ENCODE measurements at regions not wholly inside any gene's neighbourhood (a gene's known extent, or its start where the extent isn't known, plus 50 kb on each side); places are given as distances from the start of the nearest gene placed in this dataset.

DNA sequence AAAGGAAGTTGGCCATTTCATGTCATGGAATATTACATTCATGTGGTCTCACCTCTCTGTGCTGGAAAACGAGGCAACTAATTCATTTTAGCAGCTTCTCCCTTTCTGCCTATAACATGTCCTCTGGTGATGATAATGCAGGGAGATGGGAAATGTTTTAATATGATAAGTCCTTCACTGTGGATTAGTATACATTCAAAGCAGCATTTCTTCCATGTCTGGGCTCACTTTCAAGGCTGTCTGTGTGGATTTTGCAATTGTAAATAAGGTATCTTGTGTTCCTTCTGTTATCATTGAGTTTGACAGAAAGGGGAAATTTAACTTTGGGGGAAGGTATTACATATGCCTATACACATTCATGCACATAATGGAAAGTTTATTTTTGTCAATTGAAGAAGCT, 374.7 kb upstream of the DAB1 start:
- ChIA-PET POLR2A (no interaction called here), CTCF (no interaction called here)
- Mint-ChIP-seq H3K36me3 (ENCODE audit: low read depth) (no peaks in the 10 kb centered on the region), H3K4me3 (no peak overlapping the region), H3K9me3 (peaks cover 2% of the 10 kb centered on the region), H3K27me3 (no peaks in the 10 kb centered on the region), H3K27ac (no peak overlapping the region), H3K4me1 (no peaks in the 10 kb centered on the region)
- TF ChIP-seq, protein P1, sequence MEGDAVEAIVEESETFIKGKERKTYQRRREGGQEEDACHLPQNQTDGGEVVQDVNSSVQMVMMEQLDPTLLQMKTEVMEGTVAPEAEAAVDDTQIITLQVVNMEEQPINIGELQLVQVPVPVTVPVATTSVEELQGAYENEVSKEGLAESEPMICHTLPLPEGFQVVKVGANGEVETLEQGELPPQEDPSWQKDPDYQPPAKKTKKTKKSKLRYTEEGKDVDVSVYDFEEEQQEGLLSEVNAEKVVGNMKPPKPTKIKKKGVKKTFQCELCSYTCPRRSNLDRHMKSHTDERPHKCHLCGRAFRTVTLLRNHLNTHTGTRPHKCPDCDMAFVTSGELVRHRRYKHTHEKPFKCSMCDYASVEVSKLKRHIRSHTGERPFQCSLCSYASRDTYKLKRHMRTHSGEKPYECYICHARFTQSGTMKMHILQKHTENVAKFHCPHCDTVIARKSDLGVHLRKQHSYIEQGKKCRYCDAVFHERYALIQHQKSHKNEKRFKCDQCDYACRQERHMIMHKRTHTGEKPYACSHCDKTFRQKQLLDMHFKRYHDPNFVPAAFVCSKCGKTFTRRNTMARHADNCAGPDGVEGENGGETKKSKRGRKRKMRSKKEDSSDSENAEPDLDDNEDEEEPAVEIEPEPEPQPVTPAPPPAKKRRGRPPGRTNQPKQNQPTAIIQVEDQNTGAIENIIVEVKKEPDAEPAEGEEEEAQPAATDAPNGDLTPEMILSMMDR (IDR thresholded peaks at IDR 0.05), result no peak
- ATAC-seq (ENCODE audit: low read depth) (no peak), DNase-seq (no peak)
- intact Hi-C loops (cut with micrococcal nuclease), result no loop called here

DNA sequence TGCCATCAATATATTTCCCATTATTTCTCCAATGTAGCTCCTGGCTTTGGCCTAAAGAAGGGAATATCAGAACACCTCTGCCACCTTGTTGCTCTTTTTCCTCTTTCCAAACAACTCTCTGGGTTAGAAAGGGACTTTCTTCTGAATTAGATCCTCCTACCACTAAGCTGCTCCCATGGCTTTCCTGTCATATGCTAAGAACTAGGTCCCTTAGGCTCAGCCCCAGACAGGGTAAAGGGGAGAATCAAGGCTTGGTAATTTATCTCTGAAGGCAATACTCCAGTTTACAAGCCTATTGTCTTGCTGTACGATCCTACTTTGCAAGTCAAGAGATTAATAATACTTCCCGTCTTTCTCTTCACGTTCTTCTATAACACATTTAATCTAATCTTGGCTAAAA, 373.2 kb upstream of the DAB1 start:
- Mint-ChIP-seq H3K4me3 (no peak overlapping the region), H3K4me1 (no peaks in the 10 kb centered on the region), H3K36me3 (ENCODE audit: low read depth) (no peaks in the 10 kb centered on the region), H3K9me3 (no peaks in the 10 kb centered on the region), H3K27ac (no peak overlapping the region), H3K27me3 (no peaks in the 10 kb centered on the region)
- intact Hi-C loops (cut with micrococcal nuclease), result no loop called here
- ChIA-PET CTCF (no interaction called here), POLR2A (no interaction called here)
- ATAC-seq (ENCODE audit: low read depth), result no peak
- TF ChIP-seq, protein P1 (IDR thresholded peaks at IDR 0.05), result no peak
- DNase-seq, result no peak

DNA sequence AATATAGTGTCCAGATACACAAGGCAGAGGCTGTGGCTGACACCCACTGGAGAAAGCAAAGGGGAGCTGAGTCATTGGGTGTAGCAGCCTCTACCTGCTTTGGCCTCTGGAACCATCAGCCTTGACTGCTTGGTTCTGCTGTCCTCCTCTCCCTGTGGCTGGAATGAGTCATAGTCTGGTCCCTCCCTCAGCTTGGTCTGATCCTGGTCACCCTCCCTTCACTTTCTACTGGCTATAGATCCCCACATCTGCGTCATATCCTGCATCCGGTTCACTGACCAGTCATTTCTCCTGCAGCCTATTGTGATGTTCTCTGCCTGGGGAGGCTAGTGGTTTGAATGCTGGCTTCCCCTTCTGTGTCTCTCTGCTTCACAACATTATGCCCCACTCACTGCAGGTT, 372.8 kb upstream of the DAB1 start:
- H3K27me3 Mint-ChIP-seq, result no peaks in the 10 kb centered on the region
- no peaks in the 10 kb centered on the region for H3K4me1 Mint-ChIP-seq
- TF ChIP-seq, protein P1 (IDR thresholded peaks at IDR 0.05), result no peak
- no peaks in the 10 kb centered on the region for H3K36me3 Mint-ChIP-seq (ENCODE audit: low read depth)
- no peaks in the 10 kb centered on the region for H3K9me3 Mint-ChIP-seq
- intact Hi-C loops (cut with micrococcal nuclease), result no loop called here
- ChIA-PET POLR2A (no interaction called here), CTCF (no interaction called here)
- DNase-seq (no peak), ATAC-seq (ENCODE audit: low read depth) (no peak)
- no peak overlapping the region for H3K4me3 Mint-ChIP-seq
- no peak overlapping the region for H3K27ac Mint-ChIP-seq

DNA sequence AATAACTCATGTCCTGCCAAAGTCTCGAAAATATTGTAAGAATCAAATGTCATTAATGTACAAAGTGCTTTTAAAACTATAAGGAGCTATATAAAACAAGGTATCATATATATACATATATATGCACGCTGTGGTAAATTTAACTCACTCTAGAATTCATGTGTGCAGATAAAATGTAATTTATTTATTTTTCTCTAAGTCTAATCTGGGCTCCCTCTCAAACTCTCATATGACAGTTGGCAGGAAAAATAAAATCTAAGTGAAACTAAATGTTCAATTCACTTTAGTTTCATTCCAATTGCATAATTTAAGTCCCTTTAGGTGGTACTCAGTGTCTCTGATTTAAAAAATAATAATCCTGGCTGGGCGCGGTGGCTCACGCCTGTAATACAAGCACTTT, 372.0 kb upstream of the DAB1 start:
- no peak for DNase-seq
- no peaks in the 10 kb centered on the region for H3K4me1 Mint-ChIP-seq
- no peaks in the 10 kb centered on the region for H3K9me3 Mint-ChIP-seq
- no peaks in the 10 kb centered on the region for H3K36me3 Mint-ChIP-seq (ENCODE audit: low read depth)
- ATAC-seq (ENCODE audit: low read depth), result no peak
- POLR2A ChIA-PET, result no interaction called here
- TF ChIP-seq, protein P1 (IDR thresholded peaks at IDR 0.05), result no peak
- intact Hi-C loops (cut with micrococcal nuclease), result no loop called here
- no peak overlapping the region for H3K27ac Mint-ChIP-seq
- CTCF ChIA-PET, result no interaction called here
- H3K27me3 Mint-ChIP-seq, result no peaks in the 10 kb centered on the region
- H3K4me3 Mint-ChIP-seq, result no peak overlapping the region

DNA sequence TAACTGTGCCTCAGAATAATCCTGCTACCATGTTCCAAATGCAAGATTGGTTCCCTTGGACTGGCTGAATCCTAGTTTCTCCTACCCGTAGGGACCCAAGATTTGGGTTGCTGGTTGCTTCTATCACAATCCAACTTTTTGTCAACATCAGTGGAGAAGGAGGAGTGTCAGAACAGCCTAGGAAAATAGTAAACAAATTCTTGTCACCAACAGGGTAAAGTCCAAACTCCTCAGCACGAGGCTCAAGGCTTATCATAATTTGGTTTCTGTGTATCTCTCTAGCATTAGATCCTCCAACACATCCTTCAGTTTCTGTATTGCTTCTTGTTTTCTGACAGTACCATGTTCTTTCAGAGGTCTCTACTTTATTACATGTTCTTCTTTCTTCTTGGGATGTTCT, 370.2 kb upstream of the DAB1 start:
- no peak for DNase-seq
- H3K27ac Mint-ChIP-seq, result no peak overlapping the region
- ATAC-seq (ENCODE audit: low read depth), result no peak
- H3K27me3 Mint-ChIP-seq, result no peaks in the 10 kb centered on the region
- no peaks in the 10 kb centered on the region for H3K36me3 Mint-ChIP-seq (ENCODE audit: low read depth)
- ChIA-PET CTCF (no interaction called here), POLR2A (no interaction called here)
- no peaks in the 10 kb centered on the region for H3K4me1 Mint-ChIP-seq
- H3K4me3 Mint-ChIP-seq, result no peak overlapping the region
- TF ChIP-seq, protein P1 (IDR thresholded peaks at IDR 0.05), result no peak
- H3K9me3 Mint-ChIP-seq, result no peaks in the 10 kb centered on the region
- intact Hi-C loops (cut with micrococcal nuclease), result no loop called here
